ENCODE measurements at regions not wholly inside any gene's neighbourhood (a gene's known extent, or its start where the extent isn't known, plus 50 kb on each side); places are given as distances from the start of the nearest gene placed in this dataset.
A peak's percentile ranks its signal among the peaks of the same experiment; 100 is the strongest.

DNA sequence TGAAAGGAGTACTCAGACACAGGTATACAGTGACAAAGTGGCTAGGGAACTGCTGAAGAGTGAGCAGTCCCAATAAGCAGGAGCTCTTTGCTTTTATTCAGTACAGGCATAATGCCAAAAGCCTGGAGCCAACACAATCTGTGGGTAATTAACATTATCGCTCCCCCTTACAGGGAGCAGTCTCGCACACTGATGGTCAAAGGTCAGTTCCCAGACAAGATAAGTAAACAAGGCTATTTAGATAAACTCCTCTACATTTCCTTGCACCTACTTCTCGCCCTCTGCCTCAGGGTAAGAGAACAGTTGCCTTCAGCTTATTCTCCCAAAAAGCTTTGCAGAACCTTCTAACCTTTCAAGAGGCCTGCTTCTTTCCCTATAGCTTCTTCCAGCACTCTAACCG, 73.9 kb upstream of the TAF9B start:
- no peak for DNase-seq

DNA sequence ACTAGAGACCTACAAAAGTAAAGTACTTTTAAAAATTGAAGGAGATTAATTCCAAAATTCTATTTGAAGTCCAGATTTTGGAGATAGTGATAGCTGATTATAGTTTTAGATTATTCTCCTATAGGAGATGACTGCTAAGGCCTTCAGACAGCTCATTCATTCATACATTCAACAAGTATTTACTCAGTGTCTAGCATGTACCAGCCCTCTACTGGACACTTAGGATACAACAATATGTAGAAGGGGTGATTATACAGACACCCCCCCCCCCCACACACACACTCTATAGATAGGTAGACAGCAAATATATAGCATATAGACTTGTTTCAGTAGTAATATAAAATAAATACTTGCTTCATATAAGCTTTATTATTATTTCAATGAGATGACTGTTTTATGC, 60.4 kb upstream of the TAF9B start:
- peak; percentile 25 for DNase-seq

All from activated CD4-positive, alpha-beta T cell treated with anti-CD3 and anti-CD28 coated beads, Interleukin-2, amount 50 U/mL, for 16 hours (primary cell).